Panc1 (cell line): ENCODE measurements at regions not wholly inside any gene's neighbourhood (a gene's known extent, or its start where the extent isn't known, plus 50 kb on each side); places are given as distances from the start of the nearest gene placed in this dataset.

ENCODE experiments used
- ATAC-seq: fragments of 200-7000 bp; cut with Tn5 transposase; 2 replicates; pipeline ENCODE4 v1.9.1; 2020; ENCODE audit warnings: mild to moderate bottlenecking, moderate library complexity
- BruUV-seq: library from RNA; stranded (reverse); fragments of 400-500 nt; replicated peaks from 2 replicates; lab custom pipeline; 2021; lab: Mats Ljungman, UMichigan
- CTCF ChIA-PET: fragments of 300-600 bp; sonication (Branson Sonifier 250); formaldehyde crosslinking; loops from one replicate; lab custom pipeline; 2022; ENCODE audit warnings: antibody characterized with exemption; lab: Charles Lee
- POLR2A ChIA-PET: fragments of 300-600 bp; sonication (Branson Sonifier 250); formaldehyde crosslinking; loops from one replicate; lab custom pipeline; 2022; ENCODE audit warnings: antibody characterized with exemption; lab: Charles Lee
- DNase-seq: peaks from one replicate; pipeline ENCODE4 v3.0.0-alpha.2; 2010; ENCODE audit warnings: low read depth, low spot score
- H3K27ac ChIP-seq: 2 replicates; pipeline ENCODE4 v1.5.1; 2011; ENCODE audit warnings: mild to moderate bottlenecking, low read length, inconsistent platforms
- H3K27me3 ChIP-seq: fragments of 200-500 bp; sonication (Bioruptor generic); 2 replicates; pipeline ENCODE4 v1.6.0; 2014; ENCODE audit warnings: low read length, inconsistent platforms; ENCODE audit not compliant: control insufficient read depth, insufficient read depth
- H3K36me3 ChIP-seq: fragments of 200-500 bp; sonication (Bioruptor generic); 2 replicates; pipeline ENCODE4 v1.5.1; 2014; ENCODE audit warnings: inconsistent platforms, mild to moderate bottlenecking, low read length, moderate library complexity; ENCODE audit not compliant: control insufficient read depth, insufficient read depth
- H3K4me1 ChIP-seq: 2 replicates; pipeline ENCODE4 v1.5.1; 2011; ENCODE audit warnings: inconsistent platforms, mild to moderate bottlenecking, low read length, moderate library complexity; ENCODE audit not compliant: control insufficient read depth, insufficient read depth
- H3K4me3 ChIP-seq, 2 experiments: 2 replicates each; pipeline ENCODE4 v1.5.1; 2011 to 2012; ENCODE audit warnings: low read depth in 2 of 2, low read length in 2 of 2, mild to moderate bottlenecking in 2 of 2, inconsistent platforms in 1 of 2, moderate library complexity in 1 of 2
- H3K9me3 ChIP-seq: fragments of 200-500 bp; sonication (Bioruptor generic); 2 replicates; pipeline ENCODE4 v1.5.1; 2014; ENCODE audit warnings: low read depth, mild to moderate bottlenecking, inconsistent platforms, low read length, moderate library complexity; ENCODE audit not compliant: control insufficient read depth, insufficient read depth
- POLR2AphosphoS5 ChIP-seq: IDR thresholded peaks from 2 replicates; pipeline ENCODE4 v1.6.1; 2012; ENCODE audit warnings: mild to moderate bottlenecking, low read depth, low read length, moderate library complexity
- REST ChIP-seq, 2 experiments: IDR thresholded peaks; 2 replicates each; pipeline ENCODE4 v1.6.1; 2011 to 2012; ENCODE audit warnings: low read depth in 2 of 2, control low read depth in 1 of 2, low read length in 1 of 2, mild to moderate bottlenecking in 1 of 2, moderate library complexity in 1 of 2; ENCODE audit not compliant: insufficient read depth in 1 of 2
- SIN3A ChIP-seq: IDR thresholded peaks from 2 replicates; pipeline ENCODE4 v1.6.1; 2012; ENCODE audit warnings: low read depth, mild to moderate bottlenecking, low read length, moderate library complexity, borderline replicate concordance; ENCODE audit not compliant: insufficient read depth
- TCF7L2 ChIP-seq: IDR thresholded peaks from 2 replicates; pipeline ENCODE4 v1.6.1; 2011; ENCODE audit warnings: mild to moderate bottlenecking, low read depth, low read length, inconsistent platforms
- in situ Hi-C: cut with HindIII; loops from 2 replicates; pipeline ENCODE4 v1.10.0; 2016; ENCODE audit warnings: low sequenced_read_pairs, low pct_unique_long_range_greater_than_20kb
- intact Hi-C: fragments of 100-400 bp; cut with micrococcal nuclease; formaldehyde crosslinking; loops from one replicate; pipeline ENCODE4 v1.10.0; 2022; ENCODE audit not compliant: unreplicated experiment
- TF ChIP-seq, protein P1 (sequence below): fragments of 450-650 bp; IDR thresholded peaks from 2 replicates; pipeline ENCODE4 v1.5.1; 2017; ENCODE audit warnings: mild to moderate bottlenecking

DNA sequence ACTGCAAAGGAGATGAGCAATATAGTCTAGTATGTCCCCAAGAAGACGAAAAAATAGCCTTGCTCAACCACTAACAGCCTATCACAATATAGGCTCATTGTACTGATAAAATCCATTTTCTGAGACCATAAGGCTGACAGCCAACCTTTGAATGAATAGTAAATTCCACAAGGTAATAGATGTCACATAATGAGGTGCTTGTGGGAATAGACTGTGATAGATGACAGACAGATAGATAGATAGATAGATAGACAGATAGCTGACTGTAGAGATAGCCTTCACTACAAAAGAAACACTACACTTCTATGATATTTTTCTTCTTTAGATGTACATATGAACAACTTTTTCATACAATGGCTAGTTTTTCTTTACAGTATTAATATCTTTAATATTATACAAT is 760.3 kb upstream of the NRSN1 start:
- no peaks in the 10 kb centered on the region for H3K9me3 ChIP-seq
- in situ Hi-C loops, result no loop called here
- H3K4me1 ChIP-seq, result no peaks in the 10 kb centered on the region
- no peak overlapping the region for H3K4me3 ChIP-seq
- H3K36me3 ChIP-seq, result no peaks in the 10 kb centered on the region
- TF ChIP-seq TCF7L2, result no peak
- TF ChIP-seq, protein P1, sequence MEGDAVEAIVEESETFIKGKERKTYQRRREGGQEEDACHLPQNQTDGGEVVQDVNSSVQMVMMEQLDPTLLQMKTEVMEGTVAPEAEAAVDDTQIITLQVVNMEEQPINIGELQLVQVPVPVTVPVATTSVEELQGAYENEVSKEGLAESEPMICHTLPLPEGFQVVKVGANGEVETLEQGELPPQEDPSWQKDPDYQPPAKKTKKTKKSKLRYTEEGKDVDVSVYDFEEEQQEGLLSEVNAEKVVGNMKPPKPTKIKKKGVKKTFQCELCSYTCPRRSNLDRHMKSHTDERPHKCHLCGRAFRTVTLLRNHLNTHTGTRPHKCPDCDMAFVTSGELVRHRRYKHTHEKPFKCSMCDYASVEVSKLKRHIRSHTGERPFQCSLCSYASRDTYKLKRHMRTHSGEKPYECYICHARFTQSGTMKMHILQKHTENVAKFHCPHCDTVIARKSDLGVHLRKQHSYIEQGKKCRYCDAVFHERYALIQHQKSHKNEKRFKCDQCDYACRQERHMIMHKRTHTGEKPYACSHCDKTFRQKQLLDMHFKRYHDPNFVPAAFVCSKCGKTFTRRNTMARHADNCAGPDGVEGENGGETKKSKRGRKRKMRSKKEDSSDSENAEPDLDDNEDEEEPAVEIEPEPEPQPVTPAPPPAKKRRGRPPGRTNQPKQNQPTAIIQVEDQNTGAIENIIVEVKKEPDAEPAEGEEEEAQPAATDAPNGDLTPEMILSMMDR, result no peak
- no peak for TF ChIP-seq POLR2AphosphoS5
- no peak for TF ChIP-seq SIN3A
- no peak for TF ChIP-seq REST (IDR thresholded peaks at IDR 0.05; ENCODE audit: insufficient read depth in 1 of 2, low read depth in 2 of 2, low read length in 1 of 2)
- POLR2A ChIA-PET, result no interaction called here
- BruUV-seq, result no TSS peak
- DNase-seq, result no peak
- CTCF ChIA-PET, result no interaction called here
- H3K27ac ChIP-seq, result no peak overlapping the region
- intact Hi-C loops, result no loop called here
- ATAC-seq, result no peak
- H3K27me3 ChIP-seq, result no peaks in the 10 kb centered on the region

GRCh38 chr6:23367311-23367710 is 758.7 kb upstream of the NRSN1 start:
- Histone ChIP-seq H3K27ac (no peak overlapping the region), H3K4me1 (no peaks in the 10 kb centered on the region), H3K27me3 (no peaks in the 10 kb centered on the region), H3K9me3 (no peaks in the 10 kb centered on the region), H3K4me3 (no peak overlapping the region), H3K36me3 (no peaks in the 10 kb centered on the region)
- CTCF ChIA-PET, result no interaction called here
- intact Hi-C loops, result no loop called here
- TF ChIP-seq SIN3A (no peak), REST (IDR thresholded peaks at IDR 0.05; ENCODE audit: insufficient read depth in 1 of 2, low read depth in 2 of 2, low read length in 1 of 2) (no peak), POLR2AphosphoS5 (no peak), TCF7L2 (no peak)
- TF ChIP-seq, protein P1, result no peak
- POLR2A ChIA-PET, result no interaction called here
- DNase-seq (no peak), ATAC-seq (no peak)
- BruUV-seq, result no TSS peak
- in situ Hi-C loops, result no loop called here
